ENCODE measurements at regions not wholly inside any gene's neighbourhood (a gene's known extent, or its start where the extent isn't known, plus 50 kb on each side); places are given as distances from the start of the nearest gene placed in this dataset.

- TF ChIP-seq, protein P1, sequence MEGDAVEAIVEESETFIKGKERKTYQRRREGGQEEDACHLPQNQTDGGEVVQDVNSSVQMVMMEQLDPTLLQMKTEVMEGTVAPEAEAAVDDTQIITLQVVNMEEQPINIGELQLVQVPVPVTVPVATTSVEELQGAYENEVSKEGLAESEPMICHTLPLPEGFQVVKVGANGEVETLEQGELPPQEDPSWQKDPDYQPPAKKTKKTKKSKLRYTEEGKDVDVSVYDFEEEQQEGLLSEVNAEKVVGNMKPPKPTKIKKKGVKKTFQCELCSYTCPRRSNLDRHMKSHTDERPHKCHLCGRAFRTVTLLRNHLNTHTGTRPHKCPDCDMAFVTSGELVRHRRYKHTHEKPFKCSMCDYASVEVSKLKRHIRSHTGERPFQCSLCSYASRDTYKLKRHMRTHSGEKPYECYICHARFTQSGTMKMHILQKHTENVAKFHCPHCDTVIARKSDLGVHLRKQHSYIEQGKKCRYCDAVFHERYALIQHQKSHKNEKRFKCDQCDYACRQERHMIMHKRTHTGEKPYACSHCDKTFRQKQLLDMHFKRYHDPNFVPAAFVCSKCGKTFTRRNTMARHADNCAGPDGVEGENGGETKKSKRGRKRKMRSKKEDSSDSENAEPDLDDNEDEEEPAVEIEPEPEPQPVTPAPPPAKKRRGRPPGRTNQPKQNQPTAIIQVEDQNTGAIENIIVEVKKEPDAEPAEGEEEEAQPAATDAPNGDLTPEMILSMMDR (IDR thresholded peaks at IDR 0.05): no peak
- TF ChIP-seq POLR2A (IDR thresholded peaks at IDR 0.05): no peak
- no peak for TF ChIP-seq POLR2AphosphoS5 (IDR thresholded peaks at IDR 0.05)
Observed at GRCh38 chr2:35160871-35161270, 1194.7 kb upstream of the CRIM1 start.
